SJCRH30 (cell line): ENCODE measurements at regions not wholly inside any gene's neighbourhood (a gene's known extent, or its start where the extent isn't known, plus 50 kb on each side); places are given as distances from the start of the nearest gene placed in this dataset.

Experiments
- DNase-seq, 2 experiments: peaks; one replicate each; pipeline ENCODE4 v3.0.0-alpha.2; 2015 to 2020
- H3K27ac ChIP-seq: fragments of 250-450 bp; sonication (Bioruptor Pico); 2 replicates; pipeline ENCODE4 v1.5.1; 2020; ENCODE audit warnings: mild to moderate bottlenecking, moderate library complexity
- H3K27me3 ChIP-seq: fragments of 250-450 bp; sonication (Bioruptor Pico); 2 replicates; pipeline ENCODE4 v1.5.1; 2020; ENCODE audit warnings: mild to moderate bottlenecking, moderate library complexity
- H3K36me3 ChIP-seq: fragments of 250-450 bp; sonication (Bioruptor Pico); 2 replicates; pipeline ENCODE4 v1.5.1; 2020; ENCODE audit warnings: mild to moderate bottlenecking, moderate library complexity
- H3K4me1 ChIP-seq: fragments of 250-450 bp; sonication (Bioruptor Pico); 2 replicates; pipeline ENCODE4 v1.5.1; 2020; ENCODE audit warnings: mild to moderate bottlenecking, moderate library complexity
- H3K4me3 ChIP-seq: fragments of 250-450 bp; sonication (Bioruptor Pico); 2 replicates; pipeline ENCODE4 v1.5.1; 2020; ENCODE audit warnings: mild to moderate bottlenecking, moderate library complexity
- H3K9me3 ChIP-seq: fragments of 250-450 bp; sonication (Bioruptor Pico); replicated peaks from 2 replicates; pipeline ENCODE4 v1.5.1; 2020; ENCODE audit warnings: mild to moderate bottlenecking, moderate library complexity

DNA sequence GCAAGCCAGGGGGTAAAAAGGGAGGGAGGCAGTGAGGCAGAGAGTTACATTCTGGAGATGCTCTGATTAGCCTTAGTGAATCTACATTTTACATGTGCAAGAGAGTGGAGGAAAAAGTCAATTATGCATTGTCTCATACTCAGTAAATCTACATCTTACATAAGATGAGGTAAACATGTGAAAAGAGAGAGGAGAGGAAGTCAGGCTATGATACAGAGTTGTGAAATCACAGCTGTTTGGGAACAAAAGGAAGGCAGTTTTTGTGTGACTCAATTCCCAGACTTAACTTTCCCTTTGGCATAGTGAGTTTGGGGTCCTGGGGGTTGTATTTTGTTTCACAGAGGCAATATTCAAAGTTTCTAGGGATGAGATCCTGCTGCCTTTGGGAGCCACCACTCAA, 67.8 kb downstream of the GP2 start:
- no peaks in the 10 kb centered on the region for H3K36me3 ChIP-seq
- H3K4me3 ChIP-seq, result no peak overlapping the region
- no peaks in the 10 kb centered on the region for H3K4me1 ChIP-seq
- H3K27ac ChIP-seq, result no peak overlapping the region
- H3K27me3 ChIP-seq, result no peaks in the 10 kb centered on the region
- no peaks in the 10 kb centered on the region for H3K9me3 ChIP-seq
- DNase-seq, result no peak

DNA sequence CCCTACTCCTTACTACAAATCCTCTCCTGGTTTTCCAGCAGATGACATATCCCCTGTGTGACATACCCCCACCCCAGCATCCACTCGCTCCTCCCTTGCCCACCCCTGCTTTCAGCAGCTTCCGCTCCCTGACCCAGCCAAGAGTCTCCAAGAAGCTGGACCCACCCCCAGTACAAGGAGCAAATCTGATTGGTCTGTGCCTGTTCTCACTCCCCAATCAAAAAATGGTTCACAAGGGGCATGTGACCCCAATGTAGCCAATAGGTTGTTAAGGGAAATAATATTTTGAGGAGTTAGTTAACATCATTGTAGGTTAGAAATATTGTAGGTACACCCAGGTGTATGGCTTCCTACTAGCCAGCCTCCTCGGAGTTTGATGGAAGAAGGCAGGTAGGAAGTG, 70.1 kb downstream of the GP2 start:
- no peak for DNase-seq
- Histone ChIP-seq H3K36me3 (no peaks in the 10 kb centered on the region), H3K4me3 (no peak overlapping the region), H3K4me1 (no peaks in the 10 kb centered on the region), H3K27me3 (no peaks in the 10 kb centered on the region), H3K9me3 (no peaks in the 10 kb centered on the region), H3K27ac (no peak overlapping the region)

DNA sequence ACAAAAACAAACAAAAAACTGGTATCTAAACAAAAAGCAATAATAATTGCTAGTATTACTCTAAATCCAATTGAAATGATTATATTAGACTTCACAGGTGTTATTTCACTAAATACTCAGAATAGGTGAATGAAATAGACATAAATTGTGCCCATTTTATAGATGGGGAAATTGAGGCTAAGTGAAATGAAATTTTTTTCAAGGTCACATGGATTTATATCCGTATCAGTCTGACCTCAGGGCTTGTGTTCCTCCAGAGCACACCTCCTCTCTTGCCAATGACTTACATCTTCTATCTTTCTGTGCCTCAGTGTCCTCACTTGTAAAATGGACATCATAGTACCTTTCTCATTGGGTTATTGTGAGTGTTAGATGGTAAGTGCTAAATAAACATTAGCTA, 72.3 kb downstream of the GP2 start:
- no peaks in the 10 kb centered on the region for H3K36me3 ChIP-seq
- no peaks in the 10 kb centered on the region for H3K27me3 ChIP-seq
- H3K27ac ChIP-seq, result no peak overlapping the region
- no peaks in the 10 kb centered on the region for H3K4me1 ChIP-seq
- no peak for DNase-seq
- H3K9me3 ChIP-seq, result no peaks in the 10 kb centered on the region
- H3K4me3 ChIP-seq, result no peak overlapping the region

DNA sequence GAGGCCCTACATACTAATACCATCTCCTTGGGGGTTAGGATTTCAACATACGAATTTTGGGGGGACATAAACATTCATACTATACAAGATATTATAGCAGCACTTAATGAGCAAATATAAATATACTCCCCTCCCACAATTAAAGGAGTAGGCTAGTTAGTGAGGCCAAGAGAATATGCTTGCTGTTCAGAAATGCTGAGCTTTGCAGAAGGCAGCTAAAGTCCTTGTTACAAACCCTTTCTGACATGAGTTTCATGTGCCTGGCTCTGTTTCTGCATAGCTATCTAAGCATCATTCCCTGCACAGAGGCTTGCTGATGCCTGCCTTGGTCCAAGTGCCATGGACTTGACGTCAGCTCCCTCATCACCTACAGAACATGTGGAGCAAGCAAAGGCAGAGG, 73.5 kb downstream of the GP2 start:
- Histone ChIP-seq H3K4me1 (no peaks in the 10 kb centered on the region), H3K9me3 (no peaks in the 10 kb centered on the region), H3K36me3 (no peaks in the 10 kb centered on the region), H3K27me3 (no peaks in the 10 kb centered on the region), H3K4me3 (no peak overlapping the region), H3K27ac (no peak overlapping the region)
- DNase-seq, result no peak

DNA sequence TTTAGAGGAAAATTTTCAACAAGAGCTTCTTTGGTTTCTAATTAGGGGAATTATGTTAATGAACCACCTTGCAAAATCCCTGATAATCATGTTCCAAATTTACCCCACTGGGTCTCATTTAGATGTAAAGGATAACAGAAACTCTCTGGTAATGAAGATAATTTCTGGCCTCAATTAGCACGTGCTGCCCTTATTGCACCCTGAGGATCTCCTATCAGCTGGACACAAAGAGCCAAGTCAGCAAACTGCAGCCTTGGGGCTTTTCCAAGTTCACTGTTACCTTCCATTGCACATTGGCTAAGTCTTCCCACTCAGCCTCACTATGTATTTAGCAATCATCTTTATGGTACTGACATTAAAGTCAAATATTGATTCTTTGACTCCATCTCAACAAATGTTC, 78.1 kb downstream of the GP2 start:
- Histone ChIP-seq H3K4me1 (no peaks in the 10 kb centered on the region), H3K4me3 (no peak overlapping the region), H3K9me3 (no peaks in the 10 kb centered on the region), H3K27ac (no peak overlapping the region), H3K27me3 (no peaks in the 10 kb centered on the region), H3K36me3 (no peaks in the 10 kb centered on the region)
- DNase-seq, result no peak

DNA sequence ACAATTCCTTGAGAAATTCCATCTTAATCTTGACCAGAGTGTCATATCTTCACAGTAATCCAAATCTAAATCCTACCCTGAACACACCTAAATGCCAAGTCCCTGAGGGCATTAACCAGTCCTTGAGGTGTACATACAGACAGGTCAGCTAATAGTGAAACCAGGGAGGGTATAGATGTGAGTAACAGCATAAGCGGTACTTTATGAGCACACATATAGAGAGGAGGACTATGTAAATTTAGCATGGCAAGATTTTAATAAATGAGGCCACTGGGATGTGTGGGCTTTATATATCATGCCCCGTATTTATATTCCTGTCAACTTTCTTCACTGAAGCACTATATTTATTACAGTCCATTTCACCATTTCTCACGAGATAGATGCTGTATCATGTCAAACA, 80.2 kb downstream of the GP2 start:
- H3K4me3 ChIP-seq, result no peak overlapping the region
- no peaks in the 10 kb centered on the region for H3K36me3 ChIP-seq
- no peak for DNase-seq
- no peak overlapping the region for H3K27ac ChIP-seq
- H3K27me3 ChIP-seq, result no peaks in the 10 kb centered on the region
- no peaks in the 10 kb centered on the region for H3K9me3 ChIP-seq
- H3K4me1 ChIP-seq, result no peaks in the 10 kb centered on the region

DNA sequence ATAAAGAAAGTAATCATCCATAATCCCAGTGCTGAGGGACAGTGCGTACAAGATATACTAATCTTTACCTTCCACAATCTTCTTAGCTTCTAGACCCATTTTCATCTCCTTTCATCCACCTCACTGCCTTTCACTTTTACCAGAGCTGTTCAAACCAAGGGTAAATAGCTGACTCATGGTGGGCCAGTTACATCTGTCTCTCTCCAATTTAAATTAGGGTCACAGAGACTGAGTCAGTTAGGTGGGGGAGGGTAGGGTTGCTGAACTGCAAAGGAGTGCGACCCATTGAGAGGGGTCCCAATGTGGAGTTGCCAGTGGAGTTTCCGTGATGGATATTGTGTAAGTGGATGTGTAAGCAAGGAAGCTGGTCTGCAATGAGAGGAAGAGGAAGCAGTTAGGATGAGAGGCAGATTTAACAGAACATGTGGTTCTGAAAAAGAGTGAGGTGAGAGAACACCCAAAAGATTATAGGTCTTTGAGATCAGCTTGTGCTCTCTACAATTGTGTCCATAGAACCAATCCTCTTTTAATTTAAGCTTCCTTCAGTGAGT, 83.5 kb downstream of the GP2 start:
- DNase-seq, result no peak
- Histone ChIP-seq H3K9me3 (no peaks in the 10 kb centered on the region), H3K4me3 (no peak overlapping the region), H3K27ac (no peak overlapping the region), H3K27me3 (no peaks in the 10 kb centered on the region; the same call in 1 of the 2 replicates), H3K4me1 (no peaks in the 10 kb centered on the region), H3K36me3 (no peaks in the 10 kb centered on the region)

DNA sequence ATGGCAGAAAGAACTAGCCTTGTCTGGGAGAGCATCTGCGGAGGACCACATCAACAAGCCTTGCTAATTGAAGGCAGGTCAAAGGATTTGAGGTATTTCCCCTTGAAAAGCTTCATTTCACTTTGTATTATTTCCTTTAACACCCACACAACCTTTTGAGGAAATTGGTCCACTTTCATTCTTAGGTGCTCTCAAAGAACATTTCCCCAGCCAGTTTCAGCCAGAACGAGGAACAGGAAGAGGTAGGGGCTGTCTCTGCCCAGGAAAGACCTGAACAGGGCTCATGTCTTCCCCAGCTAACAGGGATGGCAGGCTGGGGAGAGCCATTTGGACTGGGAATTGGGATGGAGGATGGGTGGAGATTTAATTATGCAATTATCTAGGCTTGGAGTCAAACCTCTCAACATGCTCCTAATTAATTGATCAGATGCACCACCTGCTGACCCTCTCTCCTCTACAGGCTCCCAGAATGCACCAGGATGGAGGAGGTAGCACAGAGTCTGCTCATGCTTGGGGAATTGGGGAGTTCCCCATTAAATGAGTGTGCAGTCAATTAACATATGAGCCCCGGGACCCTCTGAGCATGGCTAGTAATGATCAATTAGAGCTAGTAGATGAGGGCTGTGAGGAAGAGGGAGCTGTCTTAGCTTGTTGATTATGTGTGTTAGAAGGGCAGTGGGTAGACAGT, 84.6 kb downstream of the GP2 start:
- H3K4me3 ChIP-seq, result no peak overlapping the region
- no peaks in the 10 kb centered on the region; the same call in 1 of the 2 replicates for H3K27me3 ChIP-seq
- H3K27ac ChIP-seq, result no peak overlapping the region
- no peaks in the 10 kb centered on the region for H3K4me1 ChIP-seq
- DNase-seq, result no peak
- no peaks in the 10 kb centered on the region for H3K9me3 ChIP-seq
- no peaks in the 10 kb centered on the region for H3K36me3 ChIP-seq

DNA sequence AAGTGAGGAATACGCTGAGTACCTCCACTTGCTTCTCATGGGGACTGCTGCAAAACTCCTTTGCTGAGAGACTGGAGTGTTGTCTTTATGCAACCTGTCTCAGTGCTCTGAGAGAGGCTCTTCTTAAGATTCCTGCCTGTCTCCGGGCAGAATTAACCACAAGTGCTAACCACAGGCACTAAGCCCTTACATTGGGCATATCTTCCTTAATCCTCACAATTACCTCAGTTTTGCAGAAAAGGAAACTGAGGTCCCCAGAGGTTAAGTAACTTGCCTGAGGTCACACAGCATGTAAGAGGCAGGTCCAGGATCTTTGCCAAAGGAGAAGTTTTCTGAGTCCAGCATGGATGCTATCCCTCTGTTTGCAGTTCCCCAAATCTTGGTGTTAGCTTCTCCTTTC, 86.0 kb downstream of the GP2 start:
- H3K4me1 ChIP-seq, result no peaks in the 10 kb centered on the region
- no peak overlapping the region for H3K27ac ChIP-seq
- H3K27me3 ChIP-seq, result no peaks in the 10 kb centered on the region; the same call in 1 of the 2 replicates
- H3K36me3 ChIP-seq, result no peaks in the 10 kb centered on the region
- no peaks in the 10 kb centered on the region for H3K9me3 ChIP-seq
- H3K4me3 ChIP-seq, result no peak overlapping the region
- no peak for DNase-seq

DNA sequence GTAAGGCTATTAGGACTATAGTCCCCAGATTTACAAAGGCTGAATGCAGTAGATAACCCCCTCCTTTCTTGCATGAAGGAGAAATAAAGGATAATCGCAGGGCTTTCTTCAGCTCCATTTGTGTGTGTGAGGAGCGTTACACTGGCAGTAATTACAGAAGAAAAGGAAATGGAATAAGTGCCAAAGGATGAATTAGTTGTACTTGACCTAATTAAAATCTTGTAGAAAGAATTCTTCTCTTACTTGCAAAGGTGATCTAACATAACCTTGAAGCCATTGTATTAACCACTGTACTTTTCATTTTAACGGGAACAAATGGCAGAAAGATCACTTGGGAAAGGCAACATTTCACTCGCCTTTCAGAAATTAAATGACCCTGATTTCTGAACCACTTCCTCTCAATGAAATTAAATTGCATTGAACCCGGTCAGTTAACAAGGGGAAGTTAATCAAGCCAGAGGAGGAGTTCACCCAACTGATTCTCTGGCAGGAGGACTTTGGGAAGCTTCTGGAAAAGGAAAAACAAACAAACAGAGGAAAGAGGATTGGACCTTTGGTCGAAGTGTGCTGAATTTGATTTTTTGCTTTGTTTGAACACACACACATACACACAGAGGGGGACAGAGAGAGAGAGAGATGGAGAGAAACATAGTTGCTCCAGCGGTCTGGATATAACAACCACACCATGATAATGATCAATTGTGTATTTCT, 90.6 kb downstream of the GP2 start:
- H3K4me1 ChIP-seq, result no peaks in the 10 kb centered on the region
- H3K27me3 ChIP-seq, result no peaks in the 10 kb centered on the region; the same call in 1 of the 2 replicates
- no peak overlapping the region for H3K27ac ChIP-seq
- no peaks in the 10 kb centered on the region for H3K36me3 ChIP-seq
- DNase-seq, result no peak
- H3K9me3 ChIP-seq, result no peaks in the 10 kb centered on the region
- no peak overlapping the region for H3K4me3 ChIP-seq

DNA sequence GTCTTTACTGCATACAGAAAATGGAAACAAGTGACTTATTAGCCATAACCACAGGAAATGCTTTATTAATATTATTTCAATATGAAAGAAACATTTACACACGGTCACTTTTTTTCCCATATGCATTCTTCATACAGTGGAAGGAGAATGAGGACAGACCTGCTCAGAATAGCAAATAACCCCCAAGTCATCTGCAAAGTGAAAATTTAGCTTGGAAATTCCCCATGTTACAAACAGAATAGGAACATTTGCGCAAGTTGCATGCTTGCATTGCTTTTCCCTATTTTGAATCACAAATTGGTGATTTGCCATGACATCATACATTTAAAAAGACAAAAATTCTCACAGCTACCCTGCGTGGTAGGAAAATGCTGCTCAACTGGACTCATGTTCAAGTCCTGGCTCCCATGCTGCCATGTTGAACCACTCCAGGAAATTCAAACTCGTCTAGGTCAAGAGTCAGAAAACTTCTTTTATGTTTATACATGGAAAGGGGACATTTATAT, 102.0 kb downstream of the GP2 start:
- no peak for DNase-seq
- Histone ChIP-seq H3K4me1 (no peaks in the 10 kb centered on the region), H3K36me3 (no peaks in the 10 kb centered on the region), H3K27me3 (no peaks in the 10 kb centered on the region), H3K9me3 (no peaks in the 10 kb centered on the region), H3K4me3 (no peak overlapping the region), H3K27ac (no peak overlapping the region)

DNA sequence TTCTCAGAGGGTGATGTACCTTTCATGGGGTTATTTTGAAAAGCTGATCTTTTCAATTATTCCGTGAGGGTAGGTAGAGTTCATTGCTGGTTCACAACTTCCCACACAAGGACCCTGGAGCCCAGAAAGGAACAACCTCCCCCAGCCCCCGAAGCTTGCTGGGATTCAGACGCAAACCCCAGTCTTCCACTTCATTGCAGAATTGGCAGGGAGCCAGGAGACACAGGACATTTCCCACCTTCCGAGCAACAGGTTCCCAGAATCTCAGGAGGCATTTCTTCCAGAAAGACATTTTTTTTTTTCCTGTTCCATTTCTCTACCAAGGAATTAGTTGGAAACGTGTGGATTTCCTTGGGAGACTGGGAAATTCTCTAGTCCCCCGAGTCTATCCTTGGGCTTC, 106.1 kb downstream of the GP2 start:
- no peaks in the 10 kb centered on the region for H3K27me3 ChIP-seq
- no peaks in the 10 kb centered on the region for H3K36me3 ChIP-seq
- no peaks in the 10 kb centered on the region for H3K4me1 ChIP-seq
- no peaks in the 10 kb centered on the region for H3K9me3 ChIP-seq
- no peak overlapping the region for H3K27ac ChIP-seq
- no peak for DNase-seq
- H3K4me3 ChIP-seq, result no peak overlapping the region

DNA sequence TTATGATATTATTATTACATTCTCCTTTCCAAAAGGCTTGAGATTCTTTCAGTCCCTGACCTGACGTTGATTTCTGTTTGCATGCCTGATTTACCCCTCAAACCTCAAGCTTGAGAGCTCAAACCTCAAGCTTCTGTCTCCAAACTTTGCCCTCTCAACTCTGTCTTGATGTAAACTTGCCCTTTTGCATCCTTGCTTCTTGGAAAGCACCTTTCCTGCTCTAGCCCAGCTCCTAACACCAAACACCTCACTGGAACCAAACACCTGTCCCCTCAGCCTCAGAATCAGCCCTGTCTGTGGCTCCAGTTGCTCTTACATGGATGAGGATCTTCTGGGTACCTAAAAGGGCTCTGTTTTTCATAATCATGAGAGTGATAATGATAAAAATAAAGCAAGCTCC, 109.2 kb downstream of the GP2 start:
- Histone ChIP-seq H3K4me1 (no peaks in the 10 kb centered on the region), H3K9me3 (no peaks in the 10 kb centered on the region), H3K27me3 (no peaks in the 10 kb centered on the region), H3K36me3 (no peaks in the 10 kb centered on the region), H3K27ac (no peak overlapping the region), H3K4me3 (no peak overlapping the region)
- no peak for DNase-seq

DNA sequence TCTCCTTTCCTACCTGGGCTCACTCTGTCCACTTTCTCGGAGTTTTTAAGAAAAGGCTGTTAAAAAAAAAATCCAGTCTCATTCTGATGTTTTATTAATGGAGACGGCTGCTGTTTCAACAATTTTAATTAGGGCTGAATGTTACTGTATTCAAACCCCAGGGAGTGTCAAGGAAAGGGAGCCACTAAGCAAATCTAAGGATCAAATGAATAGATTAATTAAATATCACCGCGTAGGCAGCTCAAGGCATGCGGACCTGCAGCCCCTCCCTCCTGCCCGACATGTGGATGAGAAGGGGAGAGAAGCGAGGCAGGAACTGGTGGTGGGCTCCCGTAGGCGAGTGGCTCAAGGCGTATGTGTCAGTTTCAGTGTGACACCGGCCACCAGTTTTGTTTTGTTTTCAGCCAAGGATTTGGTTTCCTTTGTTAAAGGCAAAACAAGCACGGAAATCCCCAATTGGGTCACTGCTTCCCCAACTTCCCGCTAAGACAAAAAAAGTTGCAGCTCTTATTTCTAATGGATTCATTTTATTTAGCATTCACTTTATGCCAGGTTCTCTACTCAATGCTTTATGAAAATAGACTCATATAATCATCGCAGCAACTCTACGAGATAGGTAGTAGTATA, 110.6 kb downstream of the GP2 start:
- Histone ChIP-seq H3K27me3 (no peaks in the 10 kb centered on the region), H3K4me1 (no peaks in the 10 kb centered on the region)

DNA sequence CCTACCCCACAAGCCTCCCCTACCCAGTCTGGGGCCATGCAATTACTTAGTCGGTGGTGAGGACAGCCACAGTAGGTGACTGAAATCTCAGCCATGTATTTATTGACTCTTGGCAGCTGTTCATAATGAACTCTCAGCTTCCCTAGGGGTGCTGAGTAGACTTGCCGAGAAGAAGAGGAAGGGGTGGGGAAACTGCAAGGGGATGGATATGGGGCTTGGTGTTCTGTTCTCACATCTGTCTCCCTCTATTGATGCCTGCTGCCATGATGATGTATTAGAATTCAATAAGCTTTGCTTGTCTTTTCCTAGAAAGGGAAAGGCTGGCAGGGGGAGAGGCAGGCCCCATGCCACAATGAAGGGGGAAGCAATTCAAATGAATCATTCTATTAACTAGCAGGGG, 112.9 kb downstream of the GP2 start:
- Histone ChIP-seq H3K9me3 (no peaks in the 10 kb centered on the region), H3K4me1 (no peaks in the 10 kb centered on the region), H3K27me3 (no peaks in the 10 kb centered on the region), H3K4me3 (no peak overlapping the region), H3K36me3 (no peaks in the 10 kb centered on the region), H3K27ac (no peak overlapping the region)
- no peak for DNase-seq

More for the DNA sequence above, 110.6 kb downstream of the GP2 start:
- no peaks in the 10 kb centered on the region for H3K9me3 ChIP-seq
- no peak for DNase-seq
- H3K4me3 ChIP-seq, result no peak overlapping the region
- no peaks in the 10 kb centered on the region for H3K36me3 ChIP-seq
- no peak overlapping the region for H3K27ac ChIP-seq
